Memory B cell (primary cell): ENCODE measurements at regions not wholly inside any gene's neighbourhood (a gene's known extent, or its start where the extent isn't known, plus 50 kb on each side); places are given as distances from the start of the nearest gene placed in this dataset.

Experiments used
- ATAC-seq: fragments of 150-1000 bp; cut with Tn5 transposase; 2 replicates; pipeline ENCODE4 v1.10.0; 2021; ENCODE audit warnings: low read depth, mild to moderate bottlenecking, moderate library complexity
- DNase-seq, 2 donors: peaks; one replicate each; pipeline ENCODE4 v3.0.0; 2022; ENCODE audit warnings: low spot score in 2 of 2
- H3K27ac Mint-ChIP-seq: one replicate; pipeline ENCODE4 v1.8.0; 2022; ENCODE audit warnings: mild to moderate bottlenecking, moderate library complexity, mixed read lengths
- H3K27me3 Mint-ChIP-seq: one replicate; pipeline ENCODE4 v1.8.0; 2022; ENCODE audit warnings: mixed read lengths
- H3K36me3 Mint-ChIP-seq: one replicate; pipeline ENCODE4 v1.8.0; 2022; ENCODE audit warnings: mild to moderate bottlenecking, mixed read lengths
- H3K4me1 Mint-ChIP-seq: one replicate; pipeline ENCODE4 v1.8.0; 2022; ENCODE audit warnings: mixed read lengths
- H3K4me3 Mint-ChIP-seq: one replicate; pipeline ENCODE4 v1.8.0; 2022; ENCODE audit warnings: mild to moderate bottlenecking, moderate library complexity, mixed read lengths
- H3K9me3 Mint-ChIP-seq: one replicate; pipeline ENCODE4 v1.8.0; 2022; ENCODE audit warnings: mixed read lengths

- H3K36me3 Mint-ChIP-seq, result no peaks in the 10 kb centered on the region
- no peak for ATAC-seq
- H3K4me1 Mint-ChIP-seq, result no peaks in the 10 kb centered on the region
- no peak overlapping the region for H3K27ac Mint-ChIP-seq
- no peaks in the 10 kb centered on the region for H3K9me3 Mint-ChIP-seq
- H3K4me3 Mint-ChIP-seq, result no peak overlapping the region
- DNase-seq, result no peak
- peaks cover 23% of the 10 kb centered on the region for H3K27me3 Mint-ChIP-seq
Observed at GRCh38 chr1:55476445-55477015, 261.4 kb upstream of the USP24 start.

DNA sequence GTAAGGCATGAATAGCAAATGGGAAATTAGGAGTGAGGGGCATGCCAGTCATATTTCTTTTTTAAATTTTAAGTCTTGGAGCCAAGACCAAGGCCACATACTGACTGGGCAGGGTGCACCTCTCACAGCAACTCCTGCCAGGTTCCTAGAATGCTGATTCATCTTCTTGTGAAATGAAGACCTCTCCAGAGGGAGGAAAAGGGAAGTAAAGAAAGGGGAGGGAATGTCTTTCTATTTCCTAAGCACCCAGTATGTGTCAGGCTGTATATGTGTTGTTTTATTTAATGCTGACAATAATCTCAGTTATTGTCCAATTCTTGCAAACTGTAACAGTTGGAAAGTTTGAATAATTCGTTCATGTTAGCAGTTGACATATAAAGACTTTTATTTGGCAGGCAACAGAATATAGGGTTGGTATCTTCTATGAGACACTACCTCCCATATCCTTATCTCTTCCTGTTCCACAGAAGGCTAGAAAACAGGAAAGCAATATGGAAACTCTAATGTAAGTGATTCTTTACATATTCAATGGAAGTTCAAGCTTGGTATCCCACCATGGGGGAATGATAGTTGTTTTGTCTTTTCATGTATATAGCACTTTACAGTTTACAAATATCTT, 259.1 kb upstream of the USP24 start:
- Mint-ChIP-seq H3K27me3 (peaks cover 22% of the 10 kb centered on the region), H3K27ac (no peak overlapping the region)

DNA sequence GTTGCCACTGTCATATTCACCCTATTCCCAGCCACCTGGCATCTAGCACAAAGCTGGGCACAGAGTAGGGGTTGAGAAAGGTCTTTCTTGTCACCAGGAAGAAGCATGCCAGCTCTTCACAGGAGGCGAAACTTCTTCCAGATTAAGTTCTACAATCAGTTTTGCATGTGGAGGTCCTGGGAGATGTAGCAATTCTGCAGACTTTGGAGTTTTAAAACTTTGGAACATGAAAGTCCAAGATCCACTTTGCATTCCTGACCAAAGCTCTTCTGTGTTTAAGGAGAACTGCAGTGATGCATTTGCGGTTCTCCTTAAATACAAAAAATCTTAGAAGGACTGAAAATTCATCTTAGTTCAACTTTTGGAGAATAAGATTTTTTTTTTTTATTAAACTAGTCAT, 258.5 kb upstream of the USP24 start:
- Mint-ChIP-seq H3K36me3 (no peaks in the 10 kb centered on the region), H3K9me3 (no peaks in the 10 kb centered on the region), H3K4me3 (no peak overlapping the region), H3K27ac (no peak overlapping the region), H3K27me3 (peaks cover 19% of the 10 kb centered on the region), H3K4me1 (no peaks in the 10 kb centered on the region)
- ATAC-seq (no peak), DNase-seq (no peak)

More for the DNA sequence above, 259.1 kb upstream of the USP24 start:
- no peak overlapping the region for H3K4me3 Mint-ChIP-seq
- no peaks in the 10 kb centered on the region for H3K36me3 Mint-ChIP-seq
- no peaks in the 10 kb centered on the region for H3K4me1 Mint-ChIP-seq
- no peaks in the 10 kb centered on the region for H3K9me3 Mint-ChIP-seq
- no peak for DNase-seq
- ATAC-seq, result no peak

DNA sequence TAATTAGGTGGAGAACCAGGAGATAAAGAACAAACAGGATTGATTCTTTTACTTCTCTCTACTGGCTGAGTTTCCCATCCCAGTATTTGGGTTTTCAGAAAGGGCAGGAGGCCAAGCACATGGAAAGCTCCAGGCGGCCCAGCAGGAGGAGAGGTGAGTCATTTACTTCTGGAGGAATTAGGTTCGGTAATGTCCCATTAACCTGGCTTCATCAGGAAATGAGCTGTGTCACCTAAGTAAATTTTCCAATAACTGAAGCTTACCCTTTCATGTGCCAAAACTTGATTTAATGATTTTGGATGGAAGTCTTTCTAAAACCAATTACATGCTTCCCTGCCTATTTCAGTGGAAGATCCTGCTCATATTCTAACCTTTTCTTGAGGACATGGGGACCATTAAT, 257.6 kb upstream of the USP24 start:
- Mint-ChIP-seq H3K27ac (no peak overlapping the region), H3K36me3 (no peaks in the 10 kb centered on the region), H3K4me1 (no peaks in the 10 kb centered on the region), H3K27me3 (peaks cover 17% of the 10 kb centered on the region), H3K4me3 (no peak overlapping the region), H3K9me3 (no peaks in the 10 kb centered on the region)
- ATAC-seq (no peak), DNase-seq (no peak)

GRCh38 chr1:55472115-55472514, 257.0 kb upstream of the USP24 start:
- Mint-ChIP-seq H3K4me1 (no peaks in the 10 kb centered on the region), H3K9me3 (no peaks in the 10 kb centered on the region), H3K27ac (no peak overlapping the region), H3K27me3 (peaks cover 14% of the 10 kb centered on the region), H3K36me3 (no peaks in the 10 kb centered on the region), H3K4me3 (no peak overlapping the region)
- DNase-seq (no peak), ATAC-seq (no peak)

GRCh38 chr1:55468142-55468795, 253.1 kb upstream of the USP24 start:
- H3K27ac Mint-ChIP-seq, result no peak overlapping the region
- peaks cover 3% of the 10 kb centered on the region for H3K27me3 Mint-ChIP-seq
- no peak for ATAC-seq
- H3K36me3 Mint-ChIP-seq, result no peaks in the 10 kb centered on the region
- H3K4me3 Mint-ChIP-seq, result no peak overlapping the region
- H3K4me1 Mint-ChIP-seq, result no peaks in the 10 kb centered on the region
- H3K9me3 Mint-ChIP-seq, result no peaks in the 10 kb centered on the region
- DNase-seq, result no peak

DNA sequence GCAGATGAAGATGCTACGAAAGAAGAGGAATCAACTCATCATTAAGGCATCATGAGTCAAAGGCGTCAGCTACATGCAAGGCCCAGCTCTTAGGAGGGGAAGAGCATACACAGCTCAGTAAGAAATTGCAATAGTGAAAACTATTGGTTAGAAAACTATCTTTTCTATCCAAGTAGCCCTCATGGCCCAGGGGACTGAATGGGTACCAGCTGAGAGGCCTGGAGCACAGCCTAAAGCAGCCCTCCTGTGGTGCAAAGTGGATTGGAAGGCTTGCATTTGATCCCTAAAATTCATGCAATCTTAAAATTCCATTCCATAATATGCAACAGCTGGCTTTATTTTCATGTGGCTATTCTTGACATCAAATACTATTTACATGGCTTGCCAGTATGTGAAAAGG, 251.8 kb upstream of the USP24 start:
- H3K4me1 Mint-ChIP-seq, result no peaks in the 10 kb centered on the region
- DNase-seq (no peak), ATAC-seq (no peak)
- no peak overlapping the region for H3K4me3 Mint-ChIP-seq
- no peaks in the 10 kb centered on the region for H3K9me3 Mint-ChIP-seq
- H3K36me3 Mint-ChIP-seq, result no peaks in the 10 kb centered on the region
- no peak overlapping the region for H3K27ac Mint-ChIP-seq
- H3K27me3 Mint-ChIP-seq, result peaks cover 1% of the 10 kb centered on the region

GRCh38 chr1:55466373-55466772, 251.2 kb upstream of the USP24 start:
- Mint-ChIP-seq H3K27me3 (peaks cover 1% of the 10 kb centered on the region), H3K27ac (no peak overlapping the region), H3K9me3 (no peaks in the 10 kb centered on the region), H3K36me3 (no peaks in the 10 kb centered on the region), H3K4me3 (no peak overlapping the region), H3K4me1 (no peaks in the 10 kb centered on the region)
- DNase-seq (no peak), ATAC-seq (no peak)

GRCh38 chr1:55464550-55464949, 249.4 kb upstream of the USP24 start:
- no peak for ATAC-seq
- Mint-ChIP-seq H3K4me3 (no peak overlapping the region), H3K27ac (no peak overlapping the region), H3K4me1 (no peaks in the 10 kb centered on the region), H3K36me3 (no peaks in the 10 kb centered on the region), H3K9me3 (no peaks in the 10 kb centered on the region), H3K27me3 (peaks cover 1% of the 10 kb centered on the region)
- no peak for DNase-seq

DNA sequence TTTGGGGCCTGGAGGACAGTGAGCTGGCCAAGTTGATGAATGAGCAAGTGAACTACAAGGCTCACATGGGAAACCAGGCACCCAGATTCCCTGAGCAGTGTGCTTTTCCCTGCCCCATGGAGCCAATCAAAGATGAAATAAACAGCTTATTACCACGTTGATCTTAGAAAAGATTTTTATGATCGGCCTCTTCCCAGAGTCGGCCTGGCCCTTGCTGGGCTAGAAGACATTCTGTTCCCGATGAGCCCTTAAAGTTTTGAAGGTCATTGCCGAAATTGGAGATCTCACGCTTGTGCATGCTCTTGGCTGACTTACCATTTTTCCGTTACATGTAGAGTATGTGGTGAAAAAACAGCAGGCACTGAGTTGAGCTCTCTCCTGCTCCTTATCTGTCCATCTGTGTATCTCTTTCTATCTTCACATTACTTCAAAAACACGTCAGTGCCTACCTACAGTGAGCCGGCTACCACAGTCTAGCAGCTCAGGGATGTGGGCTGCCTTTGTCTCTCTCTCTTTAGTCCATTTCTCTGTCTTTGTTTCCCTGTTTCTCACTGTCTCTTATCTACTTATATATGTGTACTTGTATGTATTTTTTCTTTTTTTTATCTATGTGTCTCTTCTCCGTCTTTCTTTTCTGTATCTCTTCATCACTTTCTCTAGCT, 248.8 kb upstream of the USP24 start:
- ATAC-seq, result no peak
- H3K4me3 Mint-ChIP-seq, result no peak overlapping the region
- no peaks in the 10 kb centered on the region for H3K4me1 Mint-ChIP-seq
- peaks cover 1% of the 10 kb centered on the region for H3K27me3 Mint-ChIP-seq
- no peaks in the 10 kb centered on the region for H3K36me3 Mint-ChIP-seq
- H3K9me3 Mint-ChIP-seq, result no peaks in the 10 kb centered on the region
- DNase-seq, result no peak
- H3K27ac Mint-ChIP-seq, result no peak overlapping the region

GRCh38 chr1:55457874-55458273, 242.7 kb upstream of the USP24 start:
- no peak for ATAC-seq
- H3K4me1 Mint-ChIP-seq, result no peaks in the 10 kb centered on the region
- no peaks in the 10 kb centered on the region for H3K36me3 Mint-ChIP-seq
- H3K4me3 Mint-ChIP-seq, result no peak overlapping the region
- no peak for DNase-seq
- no peak overlapping the region for H3K27ac Mint-ChIP-seq
- H3K9me3 Mint-ChIP-seq, result peaks cover 6% of the 10 kb centered on the region
- H3K27me3 Mint-ChIP-seq, result peaks cover 3% of the 10 kb centered on the region

DNA sequence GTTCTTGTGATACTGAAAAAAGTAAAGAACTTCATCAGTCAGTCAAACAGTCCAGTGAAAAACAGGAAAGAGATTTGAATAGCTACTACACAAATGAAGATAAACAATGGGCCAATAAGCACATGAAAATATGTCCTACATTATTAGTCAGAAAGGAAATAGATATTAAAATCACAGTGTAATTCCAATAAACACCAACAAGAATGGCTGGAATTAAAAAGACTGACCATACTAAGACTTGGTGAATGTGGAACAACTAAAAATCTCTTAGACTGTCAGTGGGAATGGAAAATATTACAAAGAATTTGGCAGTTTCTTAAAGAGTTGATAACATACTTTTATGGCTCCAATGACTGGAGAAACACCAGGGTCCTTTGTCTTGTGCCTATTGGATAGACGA, 241.8 kb upstream of the USP24 start:
- Mint-ChIP-seq H3K4me1 (no peaks in the 10 kb centered on the region), H3K27me3 (peaks cover 3% of the 10 kb centered on the region), H3K9me3 (peaks cover 6% of the 10 kb centered on the region), H3K4me3 (no peak overlapping the region), H3K27ac (no peak overlapping the region), H3K36me3 (no peaks in the 10 kb centered on the region)
- DNase-seq (no peak), ATAC-seq (no peak)

DNA sequence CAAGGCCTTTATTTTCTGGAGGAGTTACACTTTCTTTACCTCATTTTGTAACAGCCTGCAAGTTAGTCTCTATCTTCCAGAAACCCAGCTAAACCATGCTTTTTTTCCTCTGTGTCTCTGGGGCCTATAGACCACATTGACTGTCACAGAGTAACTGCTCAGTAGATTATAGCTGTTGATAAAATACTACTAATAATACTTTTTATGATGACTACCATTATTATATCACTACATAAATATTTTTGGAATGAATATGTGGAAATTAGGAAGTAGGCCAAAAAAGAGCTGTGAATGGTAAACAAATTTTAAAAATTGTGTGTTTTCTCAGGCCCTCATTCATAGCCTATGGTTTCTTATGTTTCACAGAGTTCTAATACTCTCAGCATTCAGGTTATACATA, 233.1 kb upstream of the USP24 start:
- no peaks in the 10 kb centered on the region for H3K4me1 Mint-ChIP-seq

GRCh38 chr1:55447488-55447887, 232.3 kb upstream of the USP24 start:
- Mint-ChIP-seq H3K4me3 (no peak overlapping the region), H3K36me3 (no peaks in the 10 kb centered on the region), H3K9me3 (peaks cover 2% of the 10 kb centered on the region), H3K4me1 (no peaks in the 10 kb centered on the region), H3K27me3 (peaks cover 22% of the 10 kb centered on the region), H3K27ac (no peak overlapping the region)
- no peak for DNase-seq
- ATAC-seq, result no peak

More for the DNA sequence above, 233.1 kb upstream of the USP24 start:
- DNase-seq, result no peak
- H3K4me3 Mint-ChIP-seq, result no peak overlapping the region
- H3K27me3 Mint-ChIP-seq, result peaks cover 19% of the 10 kb centered on the region
- no peak overlapping the region for H3K27ac Mint-ChIP-seq
- peaks cover 2% of the 10 kb centered on the region for H3K9me3 Mint-ChIP-seq
- no peaks in the 10 kb centered on the region for H3K36me3 Mint-ChIP-seq
- no peak for ATAC-seq
